COLO668 (cell line): ENCODE measurements at regions not wholly inside any gene's neighbourhood (a gene's known extent, or its start where the extent isn't known, plus 50 kb on each side); places are given as distances from the start of the nearest gene placed in this dataset.
A peak's percentile ranks its signal among the peaks of the same experiment; 100 is the strongest.

Experiments used
- DNase-seq: peaks from one replicate; lab custom pipeline; 2025; ENCODE audit not compliant: unreplicated experiment; lab: John Stamatoyannopoulos, UW

- no peak for DNase-seq
These were observed 214.2 kb upstream of the PCSK2 start for GRCh38 chr20:17012546-17013226.

DNA sequence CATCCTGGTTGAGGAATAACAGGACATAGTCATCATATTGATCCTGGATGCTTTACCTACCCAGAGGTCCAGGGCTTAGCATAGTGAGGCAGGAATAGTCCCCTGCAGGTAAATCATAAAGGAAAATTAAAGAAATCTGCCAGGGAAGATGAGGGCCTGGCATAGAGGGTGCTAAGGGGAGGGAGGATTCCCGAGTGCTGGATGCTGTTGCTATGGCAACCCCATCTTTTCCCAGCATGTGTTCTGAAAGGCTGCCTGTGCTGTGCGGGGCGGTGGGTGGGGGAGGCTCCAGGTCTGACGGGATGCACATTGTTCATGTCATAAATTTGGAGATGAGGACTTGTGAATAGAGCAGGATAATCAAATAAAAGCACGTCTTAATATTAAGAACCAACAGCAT lies 212.6 kb upstream of the PCSK2 start:
- no peak for DNase-seq

DNA sequence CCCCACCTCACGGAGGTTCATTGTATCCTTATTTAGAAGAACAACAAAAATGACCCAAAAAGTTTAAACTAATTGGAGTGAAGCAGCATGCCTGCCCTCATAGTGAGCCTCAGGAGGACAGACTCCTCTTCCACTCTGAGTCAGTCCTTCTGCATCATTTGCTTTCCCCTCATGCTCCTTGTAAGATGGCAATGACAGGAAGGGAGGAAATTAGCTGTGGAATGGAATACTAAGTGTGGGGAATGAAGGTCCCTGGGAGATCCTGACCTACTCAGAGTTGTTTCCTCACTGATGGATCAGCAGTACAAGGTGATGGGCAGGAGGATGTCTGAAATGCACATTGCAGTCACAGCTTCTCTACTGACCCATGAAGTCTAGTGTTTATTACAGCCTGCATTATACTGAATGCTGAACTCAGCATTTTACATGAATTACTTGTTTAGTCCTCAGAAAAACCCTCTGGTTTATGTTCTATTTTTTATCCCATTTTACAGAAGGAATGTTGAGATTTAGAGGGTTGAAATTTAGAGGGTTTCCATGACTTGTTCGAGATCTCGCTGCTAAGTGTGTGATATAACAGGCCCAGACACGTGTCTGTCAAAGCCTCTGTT lies 212.0 kb upstream of the PCSK2 start:
- DNase-seq, result no peak

GRCh38 chr20:17017232-17017631 lies 209.6 kb upstream of the PCSK2 start:
- DNase-seq, result no peak

DNA sequence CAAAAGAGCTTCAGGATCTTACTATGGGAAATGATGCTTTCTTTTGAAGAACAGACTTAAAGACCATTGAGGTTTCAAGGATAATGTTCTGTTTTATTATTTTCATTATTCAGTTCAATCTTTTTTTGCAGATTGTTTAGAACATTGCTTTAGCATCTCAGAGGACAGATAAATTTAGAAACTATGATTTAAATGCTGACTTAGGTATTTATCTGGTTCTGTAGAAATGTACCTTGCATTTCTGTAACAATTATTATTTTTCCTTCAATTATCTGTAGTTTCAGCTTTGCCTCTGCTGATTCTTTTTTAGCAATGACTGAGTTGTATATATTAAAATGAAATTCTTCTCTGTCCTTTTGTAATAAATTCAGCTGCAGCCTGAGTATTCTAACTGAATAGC lies 205.4 kb upstream of the PCSK2 start:
- no peak for DNase-seq

DNA sequence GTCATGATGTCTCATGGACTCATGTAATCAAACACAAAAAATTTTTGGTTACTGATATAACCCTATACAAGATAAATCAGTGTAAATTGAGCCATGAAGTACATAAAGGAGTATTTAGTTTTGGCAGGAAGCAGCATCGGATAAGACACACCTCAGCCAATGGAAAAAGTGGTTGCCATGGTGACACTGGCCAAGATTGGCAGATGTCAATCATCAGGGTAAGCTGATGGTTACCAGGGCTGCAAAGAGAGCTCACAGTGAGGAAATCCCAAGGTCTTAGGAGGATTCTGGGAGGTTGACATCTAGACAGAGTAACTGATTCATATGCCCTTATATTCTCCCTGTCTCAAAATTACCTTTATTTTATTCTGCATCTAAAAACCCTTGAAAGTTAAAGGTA lies 203.8 kb upstream of the PCSK2 start:
- DNase-seq, result no peak

DNA sequence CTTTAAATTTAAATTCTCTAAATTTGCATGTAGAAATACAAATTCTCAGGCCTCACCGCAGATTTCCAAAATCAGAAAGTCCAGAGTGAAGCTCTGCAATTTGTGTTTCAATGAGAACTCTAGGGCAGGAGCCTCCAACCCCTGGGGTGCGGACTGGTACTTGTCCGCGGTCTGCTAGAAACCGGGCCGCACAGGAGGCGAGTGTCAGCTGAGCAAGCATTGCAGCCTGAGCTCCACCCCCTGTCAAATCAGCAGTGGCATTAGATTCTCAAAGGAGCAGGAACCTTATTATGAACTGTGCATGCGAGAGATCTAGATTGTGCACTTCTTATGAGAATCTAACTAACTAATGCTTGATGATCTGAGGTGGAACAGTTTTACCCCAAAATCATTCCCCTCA lies 203.0 kb upstream of the PCSK2 start:
- no peak for DNase-seq

DNA sequence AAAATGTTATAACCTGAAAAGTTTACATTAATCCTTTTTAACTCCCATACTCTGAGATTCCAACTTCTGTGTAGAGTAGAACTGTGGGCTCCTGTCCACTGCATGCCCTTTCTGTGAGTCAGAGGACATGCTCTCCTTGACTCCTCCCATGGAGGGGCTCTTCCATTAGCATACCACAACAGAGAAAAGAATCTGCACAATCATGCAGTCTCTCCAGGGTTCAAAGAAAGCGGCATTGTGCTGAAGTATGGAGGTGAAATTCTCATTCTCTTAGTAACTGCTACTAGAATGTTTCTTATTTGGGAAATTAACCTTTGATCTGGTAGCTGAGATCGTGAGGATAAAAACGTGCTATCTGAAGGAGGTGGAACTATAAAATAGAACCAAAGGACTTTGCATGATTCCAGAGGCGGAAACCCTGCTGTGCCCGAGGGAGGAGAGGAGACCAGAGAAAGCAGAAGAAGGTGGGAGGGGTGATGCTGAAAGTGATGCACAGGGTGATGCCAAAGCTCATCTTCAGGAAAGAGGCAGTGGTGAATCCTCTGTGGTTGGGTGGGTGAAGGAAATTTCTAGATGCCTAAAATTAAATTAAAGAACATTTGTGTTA lies 202.2 kb upstream of the PCSK2 start:
- no peak for DNase-seq

GRCh38 chr20:17026346-17026745 lies 200.5 kb upstream of the PCSK2 start:
- DNase-seq, result no peak

DNA sequence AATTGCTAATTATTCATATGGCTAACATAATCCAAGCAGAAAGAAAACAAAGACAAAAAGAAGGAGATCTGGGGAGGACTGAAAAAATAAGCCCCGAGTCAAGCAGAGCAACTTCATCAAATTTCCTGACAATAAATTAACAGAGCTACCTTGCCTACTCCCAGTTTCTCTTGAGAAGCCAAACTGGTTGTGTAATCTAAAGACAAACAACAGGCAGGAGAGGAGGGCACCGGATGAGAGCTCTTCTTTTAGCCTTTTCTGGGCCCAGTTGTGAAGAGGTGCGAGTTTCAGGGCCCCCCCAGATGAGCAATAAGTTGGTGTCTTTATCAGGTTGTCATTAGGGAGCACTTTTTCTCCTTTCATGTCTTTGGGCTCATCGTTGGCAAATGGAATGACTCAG lies 197.1 kb upstream of the PCSK2 start:
- DNase-seq, result no peak

DNA sequence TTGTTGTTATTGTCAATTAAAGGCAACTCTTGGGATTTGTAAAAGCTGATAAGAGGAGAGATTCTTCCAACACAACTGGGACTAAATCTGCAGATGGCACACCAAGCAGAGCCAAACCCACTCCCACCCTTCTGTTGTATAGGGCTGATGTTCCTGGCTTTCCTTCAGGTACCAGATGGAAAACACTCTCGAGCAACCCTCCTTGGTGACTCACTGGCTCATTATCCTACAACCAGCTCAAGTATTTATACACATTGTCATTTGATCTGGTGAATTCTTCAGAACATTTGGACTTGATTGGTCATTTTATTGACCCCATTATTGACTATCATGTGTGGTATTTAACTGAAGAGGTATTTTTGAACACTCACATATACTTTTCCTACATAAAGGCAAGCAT lies 190.3 kb upstream of the PCSK2 start:
- peak; percentile 47 for DNase-seq

- no peak for DNase-seq
These were observed 184.7 kb upstream of the PCSK2 start for GRCh38 chr20:17042122-17042521.

DNA sequence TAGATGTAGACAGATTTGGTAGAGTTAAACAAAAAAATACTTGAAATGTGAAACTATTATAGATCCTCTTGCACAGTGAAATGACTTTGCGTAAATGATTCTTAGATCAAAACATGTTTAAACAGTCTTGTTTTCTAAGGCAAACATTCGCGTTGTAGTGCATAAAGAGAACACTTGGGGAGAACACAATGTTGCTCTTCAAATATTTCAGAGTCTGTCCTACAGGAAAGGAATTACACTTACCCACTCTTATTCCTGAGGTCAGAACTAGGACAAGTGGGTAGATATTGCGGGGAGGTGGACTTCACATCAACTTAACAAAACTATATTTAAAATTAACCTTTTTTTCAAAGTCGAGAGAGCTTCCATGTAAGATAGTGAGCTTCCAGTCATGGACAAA lies 183.5 kb upstream of the PCSK2 start:
- DNase-seq, result no peak

DNA sequence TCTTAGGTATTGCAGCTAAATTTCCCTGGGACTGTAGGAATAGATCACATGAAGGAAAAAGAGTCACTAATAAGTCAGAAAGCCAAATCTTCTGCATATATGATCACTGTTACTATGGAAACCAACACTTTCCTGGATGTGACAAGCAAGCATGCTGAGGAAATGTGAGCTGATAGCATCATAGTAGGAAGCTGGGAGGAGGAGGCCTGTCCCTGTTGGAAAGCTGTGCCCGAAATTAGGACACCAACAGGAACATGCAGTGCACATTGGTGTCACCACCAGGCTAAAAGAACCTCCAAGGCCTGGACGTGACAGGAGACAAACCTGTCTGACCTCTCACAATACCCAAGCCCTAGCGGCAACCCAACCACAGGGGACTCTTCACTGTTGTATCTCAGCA lies 181.9 kb upstream of the PCSK2 start:
- DNase-seq, result no peak

DNA sequence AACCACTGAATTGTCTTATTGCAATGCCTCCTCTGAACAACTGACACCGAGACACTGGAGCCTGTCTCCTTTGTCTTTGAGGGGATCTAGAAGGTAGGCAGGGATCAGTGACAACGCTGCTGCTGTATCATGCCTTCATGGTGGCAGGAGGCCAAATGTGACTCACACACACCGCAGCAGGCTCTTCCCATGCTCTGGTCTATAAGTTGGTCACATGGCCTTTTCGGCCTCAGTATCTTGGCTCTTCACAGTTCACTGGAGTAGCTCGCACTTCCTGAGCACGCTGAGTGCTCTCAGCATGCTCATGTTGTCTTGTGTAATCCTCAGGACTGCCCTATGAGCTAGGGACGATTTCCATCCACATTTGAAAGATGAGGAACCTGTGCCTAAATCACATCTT lies 167.4 kb upstream of the PCSK2 start:
- DNase-seq, result peak; percentile 36

- no peak for DNase-seq
These were observed 165.1 kb upstream of the PCSK2 start for GRCh38 chr20:17061715-17062114.

DNA sequence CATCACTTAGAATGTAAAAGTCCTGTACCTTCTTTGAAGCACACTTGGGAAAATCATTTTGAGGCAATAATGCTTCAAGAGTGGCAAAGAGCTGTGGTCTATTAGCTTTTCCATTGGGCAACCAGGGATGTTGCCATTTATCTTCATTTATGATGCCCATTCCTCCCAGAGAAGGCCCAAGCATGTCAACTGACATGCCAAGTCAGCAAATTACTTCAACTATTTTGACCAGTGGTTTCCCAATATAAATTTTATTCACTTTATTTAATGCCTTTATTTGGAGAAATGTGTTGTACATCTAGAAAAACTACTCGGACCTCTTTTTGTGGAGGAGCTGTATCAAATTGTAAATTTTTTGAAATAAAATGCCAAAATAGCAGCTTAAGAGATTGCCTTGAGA lies 164.1 kb upstream of the PCSK2 start:
- no peak for DNase-seq

- peak; percentile 77 for DNase-seq
These were observed 159.9 kb upstream of the PCSK2 start for GRCh38 chr20:17066902-17067301.

- no peak for DNase-seq
These were observed 158.6 kb upstream of the PCSK2 start for GRCh38 chr20:17068084-17068711.

GRCh38 chr20:17077030-17077429 lies 149.8 kb upstream of the PCSK2 start:
- no peak for DNase-seq

GRCh38 chr20:17083738-17084137 lies 143.1 kb upstream of the PCSK2 start:
- no peak for DNase-seq

DNA sequence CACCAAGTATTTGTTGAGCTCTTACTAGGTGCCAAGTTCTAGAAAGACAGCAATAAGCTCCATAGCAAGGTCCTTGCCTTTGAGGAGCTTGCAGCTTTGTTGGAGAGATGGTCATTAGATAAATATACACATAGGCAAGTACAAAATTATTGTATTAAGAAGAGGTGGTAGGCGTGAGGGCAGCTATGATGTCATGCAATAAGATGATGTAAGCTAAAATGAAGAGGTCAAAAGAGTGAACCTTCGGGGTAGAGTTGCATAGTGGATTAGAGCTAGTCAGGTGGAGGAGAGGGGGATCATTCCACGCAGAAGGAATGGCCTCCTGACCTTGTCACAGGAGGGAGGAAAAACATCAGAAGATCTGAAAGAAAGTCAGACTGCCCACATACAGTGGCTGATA lies 141.9 kb upstream of the PCSK2 start:
- DNase-seq, result no peak
